NCI-H510A treated with DMSO at 0.1 percent for 48 hours (cell line): ENCODE measurements at regions not wholly inside any gene's neighbourhood (a gene's known extent, or its start where the extent isn't known, plus 50 kb on each side); places are given as distances from the start of the nearest gene placed in this dataset.
"Not testable (repeated sequence)": the region's sequence is repeated elsewhere in the genome, so short reads cannot be mapped to it uniquely, and the experiment has no call there.

ENCODE experiments used
- DNase-seq: peaks from one replicate; lab custom pipeline; 2025; lab: John Stamatoyannopoulos, UW

- no peak for DNase-seq
Measured at GRCh38 chr3:151675858-151676615, 57.7 kb upstream of the AADACL2 start.

- no peak for DNase-seq
Measured at GRCh38 chr3:151673974-151674373, 59.8 kb upstream of the AADACL2 start.

- not testable (repeated sequence) for DNase-seq
Measured at GRCh38 chr3:151667762-151668161, 66.0 kb upstream of the AADACL2 start.

- no peak for DNase-seq
Measured at GRCh38 chr3:151660885-151661284, 72.8 kb upstream of the AADACL2 start.

- DNase-seq: no peak
Measured at GRCh38 chr3:151644986-151645385, 88.7 kb upstream of the AADACL2 start.

- no peak for DNase-seq
Measured at GRCh38 chr3:151644020-151644620, 89.6 kb upstream of the AADACL2 start.

GRCh38 chr3:151639418-151639740, 94.3 kb upstream of the AADACL2 start:
- DNase-seq: no peak

GRCh38 chr3:151638555-151639417, 94.9 kb upstream of the AADACL2 start:
- peak; percentile 11 for DNase-seq

GRCh38 chr3:151635905-151636304, 97.8 kb upstream of the AADACL2 start:
- peak; percentile 7 for DNase-seq

- DNase-seq: peak; percentile 14
Measured at GRCh38 chr3:151631946-151632345, 101.8 kb upstream of the AADACL2 start.

- DNase-seq: peak; percentile 86
Measured at GRCh38 chr3:151630938-151631441, 102.7 kb upstream of the AADACL2 start.

- DNase-seq: no peak
Measured at GRCh38 chr3:151630035-151630434, 103.7 kb upstream of the AADACL2 start.

GRCh38 chr3:151625586-151625985, 108.1 kb upstream of the AADACL2 start:
- DNase-seq: no peak

- DNase-seq: no peak
Measured at GRCh38 chr3:151625086-151625485, 108.6 kb upstream of the AADACL2 start.

GRCh38 chr3:151620071-151620470, 113.7 kb upstream of the AADACL2 start:
- no peak for DNase-seq

- no peak for DNase-seq
Measured at GRCh38 chr3:151615464-151615863, 118.3 kb upstream of the AADACL2 start.

GRCh38 chr3:151612115-151612514, 121.6 kb upstream of the AADACL2 start:
- DNase-seq: no peak

- DNase-seq: no peak
Measured at GRCh38 chr3:151611419-151611818, 122.3 kb upstream of the AADACL2 start.

- DNase-seq: no peak
Measured at GRCh38 chr3:151609491-151609890, 124.2 kb upstream of the AADACL2 start.

- no peak for DNase-seq
Measured at GRCh38 chr3:151604891-151605290, 128.8 kb upstream of the AADACL2 start.

- no peak for DNase-seq
Measured at GRCh38 chr3:151600783-151601182, 132.9 kb upstream of the AADACL2 start.

- DNase-seq: no peak
Measured at GRCh38 chr3:151599103-151599672, 134.5 kb upstream of the AADACL2 start.
